Fibroblast of lung (primary cell): ENCODE measurements at regions not wholly inside any gene's neighbourhood (a gene's known extent, or its start where the extent isn't known, plus 50 kb on each side); places are given as distances from the start of the nearest gene placed in this dataset.

Experiments used
- CTCF ChIP-seq, 2 donors: IDR thresholded peaks in 1 of 2; conservative IDR thresholded peaks in 1 of 2; 1 replicate in 1 of 2; 2 replicates in 1 of 2; pipeline ENCODE4 v1.5.1; 2011 to 2012; ENCODE audit warnings: low read length in 2 of 2, control low read depth in 1 of 2, inconsistent platforms in 1 of 2, low read depth in 1 of 2, mild to moderate bottlenecking in 1 of 2
- EZH2 ChIP-seq: IDR thresholded peaks from 2 replicates; pipeline ENCODE4 v1.5.1; 2012; ENCODE audit warnings: low read length, control low read depth, mild to moderate bottlenecking; ENCODE audit errors: missing control alignments

- TF ChIP-seq EZH2 (no peak), CTCF (conservative IDR thresholded peaks at IDR 0.05 in 1 of 2, IDR thresholded peaks at IDR 0.05 in 1 of 2; ENCODE audit: low read depth in 1 of 2, low read length in 2 of 2) (no peak)
These were observed 387.6 kb upstream of the EYS start for GRCh38 chr6:66094615-66095014.
